HG03469 (cell line): ENCODE measurements at regions not wholly inside any gene's neighbourhood (a gene's known extent, or its start where the extent isn't known, plus 50 kb on each side); places are given as distances from the start of the nearest gene placed in this dataset.
"Not testable (repeated sequence)": the region's sequence is repeated elsewhere in the genome, so short reads cannot be mapped to it uniquely, and the experiment has no call there.

Experiments used
- ATAC-seq: cut with Tn5 transposase; IDR thresholded peaks from one replicate; pipeline ENCODE4 v1.9.1; 2021; ENCODE audit warnings: mild to moderate bottlenecking, moderate library complexity, moderate number of reproducible peaks; ENCODE audit not compliant: unreplicated experiment

DNA sequence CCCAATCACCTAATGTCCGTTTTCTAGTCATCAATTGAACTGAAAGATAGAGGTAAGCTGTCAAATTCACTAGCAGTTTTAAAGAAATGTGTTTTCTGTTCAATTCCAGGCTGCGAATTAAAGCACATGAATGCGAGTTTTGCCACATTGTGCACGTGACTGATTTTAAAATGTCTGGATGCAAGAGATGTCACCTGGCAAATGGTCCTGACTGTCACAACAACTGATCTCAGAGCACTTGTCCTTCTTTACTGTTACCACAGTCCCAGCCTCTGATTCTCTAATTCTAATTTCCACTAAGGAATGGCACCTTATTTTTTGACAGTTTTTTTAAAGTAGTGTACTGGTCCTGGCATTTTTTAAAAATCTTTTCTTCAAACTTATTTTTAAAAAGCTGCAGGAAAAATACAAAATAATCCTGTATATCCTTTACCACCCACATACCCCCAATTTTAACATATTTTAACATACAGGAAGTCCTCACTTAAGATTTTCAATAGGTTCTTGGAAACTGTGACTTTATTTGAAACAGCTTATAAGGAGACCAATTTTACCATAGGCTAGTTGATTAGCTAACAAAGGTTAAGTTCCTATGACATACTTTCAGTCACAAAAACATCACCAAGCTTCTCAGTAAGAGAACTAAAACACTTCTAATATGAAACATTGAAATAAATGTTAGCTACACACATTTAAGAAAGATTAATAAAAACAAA, 1364.3 kb downstream of the EFNA5 start:
- no peak for ATAC-seq

DNA sequence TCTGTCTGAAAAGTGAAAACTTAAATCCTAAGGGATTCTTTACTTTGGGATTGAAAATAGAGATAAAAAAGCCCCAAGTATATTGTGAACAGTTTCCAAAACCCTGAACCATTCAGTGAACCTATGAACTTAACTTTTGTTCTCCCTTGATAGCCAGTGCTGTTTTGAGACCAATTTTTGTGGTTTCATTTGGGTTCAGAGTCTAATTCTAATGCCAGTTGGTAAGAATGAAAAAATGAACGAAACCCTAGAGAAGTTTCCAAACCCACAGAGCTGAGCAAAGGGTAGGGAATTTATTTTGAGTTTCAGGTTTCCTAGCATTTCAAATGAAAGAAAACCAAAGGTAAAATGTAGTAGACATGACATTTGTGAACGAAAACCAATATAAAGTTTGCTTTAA, 1366.8 kb downstream of the EFNA5 start:
- no peak for ATAC-seq

DNA sequence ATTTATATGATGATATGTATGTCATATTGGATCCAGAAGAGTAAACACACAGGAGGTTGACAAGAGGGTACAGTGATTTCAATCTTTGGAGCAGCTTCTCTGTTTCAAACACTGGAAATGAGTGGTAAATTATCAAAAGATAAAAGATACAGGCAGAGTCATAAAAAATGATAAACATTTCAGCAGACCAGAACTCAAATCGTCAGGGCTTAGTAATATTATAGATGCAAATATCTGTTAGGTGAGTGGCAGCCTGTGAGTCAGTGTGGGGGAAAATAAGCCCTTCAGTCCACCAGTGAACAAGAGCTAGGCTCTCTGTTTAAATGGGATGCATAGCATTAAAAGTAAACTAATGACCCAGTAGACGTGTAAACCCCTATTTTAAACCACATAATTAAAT, 1378.1 kb downstream of the EFNA5 start:
- ATAC-seq = no peak

DNA sequence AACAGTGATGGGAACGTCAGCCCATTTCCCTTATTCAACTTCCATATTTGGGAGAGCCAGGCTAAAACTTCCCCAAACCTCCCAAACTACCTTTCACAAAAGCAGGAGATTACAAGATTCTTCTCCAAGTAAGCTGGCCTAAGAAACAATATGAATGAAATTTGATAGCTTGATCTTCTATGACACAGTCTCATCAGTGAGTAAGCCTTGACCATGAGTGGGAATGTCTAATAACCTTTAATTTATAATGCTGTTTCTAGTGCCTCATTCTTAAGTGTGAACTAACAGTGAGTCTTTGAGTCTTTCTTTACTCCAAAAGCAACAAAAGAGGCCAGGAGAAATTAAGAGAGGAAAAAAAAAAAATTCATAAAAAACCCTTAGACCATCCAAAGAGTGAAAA, 1379.9 kb downstream of the EFNA5 start:
- ATAC-seq = no peak

DNA sequence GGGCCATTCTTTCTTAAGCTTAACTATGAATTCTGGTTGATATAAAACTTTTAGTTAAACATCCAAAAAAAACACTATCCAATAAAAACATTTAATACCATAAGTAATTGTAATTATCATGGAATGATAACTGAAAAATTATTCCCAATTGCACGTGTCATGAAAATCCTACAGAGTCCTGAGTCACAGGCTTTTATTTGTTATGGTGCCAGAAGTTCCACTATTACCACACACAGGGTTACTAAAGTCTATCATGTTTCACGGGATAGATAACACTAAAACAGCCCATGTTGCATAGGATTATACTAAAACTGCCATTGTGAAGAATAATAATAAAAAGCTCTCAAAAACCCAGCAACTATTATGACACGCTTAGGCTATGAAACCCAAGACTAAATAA, 1381.8 kb downstream of the EFNA5 start:
- no peak for ATAC-seq

GRCh38 chr5:106277540-106278096, 1393.1 kb downstream of the EFNA5 start:
- no peak for ATAC-seq

GRCh38 chr5:106269252-106269843, 1401.4 kb downstream of the EFNA5 start:
- ATAC-seq = no peak

DNA sequence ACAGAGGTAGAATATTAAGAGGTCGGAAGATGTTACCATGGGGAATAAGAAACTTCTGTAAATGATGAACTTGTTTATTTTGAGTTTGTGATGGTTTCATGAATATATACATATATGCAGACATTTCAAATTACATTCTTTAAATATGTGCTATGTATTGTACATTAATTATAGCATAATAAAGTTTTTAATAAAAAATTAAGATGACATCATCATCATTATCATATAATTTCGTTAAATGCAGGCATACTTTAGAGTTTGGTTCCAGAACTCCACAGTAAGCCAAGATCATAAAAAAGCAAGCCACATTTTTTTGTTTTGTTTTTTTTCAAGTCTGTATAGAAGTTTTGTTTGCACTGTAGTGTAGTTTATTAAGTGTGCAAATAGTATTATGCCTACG, 1403.5 kb downstream of the EFNA5 start:
- ATAC-seq = no peak

GRCh38 chr5:106262395-106262794, 1408.3 kb downstream of the EFNA5 start:
- no peak for ATAC-seq

- ATAC-seq = not testable (repeated sequence)
Observed at GRCh38 chr5:106259431-106260090, 1411.2 kb downstream of the EFNA5 start.

DNA sequence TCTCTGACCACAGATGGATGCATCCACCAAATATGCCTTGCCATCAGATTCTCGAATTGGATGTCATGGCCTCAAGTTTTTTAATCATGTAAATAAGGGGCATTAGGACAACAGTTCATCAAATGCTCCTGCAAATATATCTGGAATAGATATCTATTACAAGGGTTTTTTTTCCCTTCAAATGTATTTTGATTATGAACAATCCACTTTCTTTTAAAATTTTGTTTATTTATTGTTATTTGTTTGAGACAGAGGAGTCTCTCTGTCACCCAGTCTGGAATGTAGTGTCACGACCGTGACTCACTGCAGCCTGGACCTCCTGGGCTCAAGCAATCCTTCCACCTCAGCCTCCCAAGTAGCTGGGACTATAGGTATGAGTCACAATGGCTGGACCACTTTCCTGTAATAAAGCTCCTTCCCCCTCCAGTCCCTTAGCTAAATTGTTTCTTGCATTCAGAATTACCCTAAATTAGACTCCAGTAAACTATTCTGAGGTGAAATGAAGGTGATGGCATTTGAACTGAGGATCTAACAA, 1412.1 kb downstream of the EFNA5 start:
- no peak for ATAC-seq

- ATAC-seq = no peak
Observed at GRCh38 chr5:106254784-106255183, 1416.0 kb downstream of the EFNA5 start.

DNA sequence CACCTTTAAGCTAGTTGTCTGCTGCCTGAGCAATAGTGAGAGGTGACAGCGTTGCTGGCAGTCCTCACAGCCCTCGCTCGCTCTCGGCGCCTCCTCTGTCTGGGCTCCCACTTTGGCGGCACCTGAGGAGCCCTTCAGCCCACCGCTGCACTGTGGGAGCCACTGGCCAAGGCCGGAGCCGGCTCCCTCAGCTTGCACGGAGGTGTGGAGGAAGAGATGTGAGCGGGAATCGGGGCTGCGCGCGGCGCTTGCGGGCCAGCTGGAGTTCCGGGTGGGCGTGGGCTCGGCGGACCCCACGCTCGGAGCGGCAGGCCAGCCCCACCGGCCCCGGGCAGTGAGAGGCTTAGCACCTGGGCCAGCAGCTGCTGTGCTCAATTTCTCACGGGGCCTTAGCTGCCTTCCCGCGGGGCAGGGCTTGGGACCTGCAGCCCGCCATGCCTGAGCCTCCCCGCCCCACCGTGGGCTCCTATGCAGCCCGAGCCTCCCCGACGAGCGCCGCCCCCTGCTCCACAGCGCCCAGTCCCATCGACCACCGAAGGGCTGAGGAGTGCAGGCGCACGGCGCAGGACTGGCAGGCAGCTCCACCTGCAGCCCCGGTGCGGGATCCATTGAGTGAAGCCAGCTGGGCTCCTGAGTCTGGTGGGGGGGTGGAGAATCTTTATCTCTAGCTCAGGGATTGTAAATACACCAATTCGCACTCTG, 1424.5 kb downstream of the EFNA5 start:
- ATAC-seq = not testable (repeated sequence)

GRCh38 chr5:106241409-106241808, 1429.3 kb downstream of the EFNA5 start:
- no peak for ATAC-seq

DNA sequence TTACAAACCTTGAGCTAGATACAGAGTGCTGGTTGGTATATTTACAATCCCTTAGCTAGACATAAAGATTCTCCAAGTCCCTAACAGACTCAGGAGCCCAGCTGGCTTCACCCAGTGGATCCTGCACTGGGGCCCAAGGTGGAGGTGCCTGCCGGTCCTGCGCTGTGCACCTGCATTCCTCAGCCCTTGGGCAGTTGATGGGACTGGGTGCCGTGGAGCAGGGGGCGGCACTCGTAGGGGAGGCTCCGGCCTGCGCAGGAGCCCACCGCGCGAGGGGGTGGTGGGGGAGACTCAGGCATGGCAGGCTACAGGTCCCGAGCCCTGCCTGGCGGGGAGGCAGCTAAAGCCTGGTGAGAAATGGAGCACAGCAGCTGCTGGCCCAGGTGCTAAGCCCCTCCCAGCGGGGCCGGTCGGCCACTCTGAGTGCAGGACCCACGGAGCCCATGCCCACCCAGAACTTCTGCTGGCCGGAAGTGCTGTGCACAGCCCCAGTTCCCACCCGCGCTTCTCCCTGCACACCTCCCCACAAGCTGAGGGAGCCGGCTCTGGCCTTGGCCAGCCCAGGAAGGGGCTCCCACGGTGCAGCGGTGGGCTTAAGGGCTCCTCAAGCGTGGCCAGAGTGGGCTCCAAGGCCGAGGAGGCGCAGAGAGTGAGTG, 1464.7 kb downstream of the EFNA5 start:
- no peak for ATAC-seq

DNA sequence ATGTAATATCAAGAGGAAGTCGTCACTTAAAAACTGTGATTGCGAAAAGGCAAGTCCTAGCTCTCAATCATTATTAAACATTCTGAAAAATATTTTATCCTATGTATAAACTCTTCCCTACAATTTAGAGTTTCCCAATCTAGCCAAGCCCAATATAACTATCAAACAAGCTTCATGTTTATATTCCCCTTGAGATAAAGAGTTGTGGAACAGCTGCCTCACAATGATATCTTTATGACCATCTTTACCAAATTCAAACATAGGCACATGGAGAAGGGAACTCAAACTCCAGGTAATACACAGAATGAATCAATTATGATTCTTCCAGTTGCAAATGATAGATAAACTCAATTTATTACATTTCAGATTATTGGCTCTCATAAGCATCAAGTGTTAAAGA, 1468.7 kb downstream of the EFNA5 start:
- ATAC-seq = no peak

DNA sequence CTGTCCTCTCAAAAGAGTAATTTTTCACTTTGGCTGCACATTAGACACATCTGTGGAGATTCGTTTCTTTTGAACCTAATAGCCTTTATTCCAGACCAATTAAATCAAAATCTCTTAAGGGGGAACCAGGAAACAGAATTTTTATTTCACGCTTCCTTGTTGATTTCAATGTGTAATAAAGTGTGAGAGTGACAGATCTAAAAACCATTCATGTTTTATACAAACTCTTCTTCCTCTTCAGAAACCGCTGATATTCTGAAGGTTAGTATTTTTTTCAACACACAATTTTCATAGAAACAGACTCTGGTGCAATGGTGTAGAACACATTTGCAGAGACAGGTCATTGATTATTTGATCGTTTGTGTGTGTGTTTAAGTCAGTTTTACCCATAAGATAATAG, 1469.8 kb downstream of the EFNA5 start:
- no peak for ATAC-seq

DNA sequence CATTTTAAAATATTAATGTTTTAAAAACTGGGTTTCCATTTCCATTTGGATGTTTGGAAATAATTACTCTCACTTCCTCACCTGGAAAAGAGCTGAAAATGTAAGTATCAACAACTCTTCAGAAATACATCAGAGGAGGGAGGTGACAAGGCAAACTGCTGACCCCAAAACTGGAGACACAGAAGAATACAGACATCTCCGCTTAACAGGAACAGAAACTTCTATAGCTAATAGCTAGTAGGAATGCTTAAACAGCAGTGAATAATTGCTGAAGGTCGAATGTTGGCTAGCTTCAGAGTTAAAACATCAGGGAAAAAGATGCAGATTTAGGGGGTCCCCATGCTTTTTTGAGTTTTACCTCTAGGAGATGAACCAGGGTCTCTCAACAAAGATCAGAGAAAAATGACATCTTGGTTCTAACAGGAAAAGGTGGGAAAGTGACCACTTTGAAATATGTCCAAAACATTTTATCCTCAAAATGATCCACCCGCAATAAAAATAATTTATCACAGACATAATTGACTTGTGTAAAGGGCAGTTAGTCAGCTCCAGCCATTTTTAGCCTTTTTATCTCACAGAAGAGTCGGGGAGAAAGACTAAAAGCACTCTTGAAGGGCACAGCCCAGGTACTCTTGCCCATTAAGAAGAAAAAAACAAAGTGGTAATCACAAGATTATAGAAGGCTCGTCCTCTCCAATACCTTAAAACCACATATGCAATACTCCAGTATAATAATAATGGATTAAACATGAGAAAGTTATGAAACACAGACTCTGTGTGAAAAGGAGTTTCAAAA, 1474.9 kb downstream of the EFNA5 start:
- ATAC-seq = no peak

DNA sequence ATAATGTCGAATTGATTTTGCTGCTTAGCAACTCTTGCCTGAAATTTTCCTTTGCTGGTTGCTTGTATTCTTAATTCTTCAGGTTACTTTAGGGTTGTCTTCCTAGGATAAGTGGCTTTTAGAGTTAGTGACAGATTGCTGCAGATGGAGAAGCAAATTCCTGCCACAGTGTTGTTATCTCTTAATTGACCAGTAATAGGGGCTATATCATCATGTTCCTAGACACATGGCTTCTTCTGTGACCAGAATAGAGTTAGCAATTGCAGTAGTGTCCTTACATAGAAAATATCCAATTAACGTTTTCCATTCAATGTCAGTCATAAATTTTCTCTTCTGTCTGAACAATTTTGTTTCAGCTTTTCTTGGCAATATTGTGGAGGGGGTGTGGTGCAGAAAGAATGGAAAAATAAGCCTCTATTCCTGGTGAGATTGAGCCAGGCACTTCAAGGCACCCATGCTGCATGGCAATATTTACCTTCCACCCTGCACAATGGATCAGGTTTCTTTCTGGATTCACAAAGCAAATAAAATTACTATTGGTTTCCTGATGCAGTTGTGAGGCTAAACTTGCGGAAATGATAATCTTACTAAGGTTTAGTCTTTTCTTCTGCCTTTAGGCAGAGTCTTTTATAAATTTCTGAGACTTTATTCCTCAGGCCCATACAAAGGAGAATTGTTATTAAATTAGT, 1481.5 kb downstream of the EFNA5 start:
- ATAC-seq = no peak
